HG03575 (cell line): ENCODE measurements at regions not wholly inside any gene's neighbourhood (a gene's known extent, or its start where the extent isn't known, plus 50 kb on each side); places are given as distances from the start of the nearest gene placed in this dataset.
"Not testable (repeated sequence)": the region's sequence is repeated elsewhere in the genome, so short reads cannot be mapped to it uniquely, and the experiment has no call there.

Experiments used
- ATAC-seq: cut with Tn5 transposase; IDR thresholded peaks from one replicate; pipeline ENCODE4 v1.9.1; 2021; ENCODE audit not compliant: unreplicated experiment, insufficient number of reproducible peaks, low FRiP score; ENCODE audit errors: extremely low read depth

DNA sequence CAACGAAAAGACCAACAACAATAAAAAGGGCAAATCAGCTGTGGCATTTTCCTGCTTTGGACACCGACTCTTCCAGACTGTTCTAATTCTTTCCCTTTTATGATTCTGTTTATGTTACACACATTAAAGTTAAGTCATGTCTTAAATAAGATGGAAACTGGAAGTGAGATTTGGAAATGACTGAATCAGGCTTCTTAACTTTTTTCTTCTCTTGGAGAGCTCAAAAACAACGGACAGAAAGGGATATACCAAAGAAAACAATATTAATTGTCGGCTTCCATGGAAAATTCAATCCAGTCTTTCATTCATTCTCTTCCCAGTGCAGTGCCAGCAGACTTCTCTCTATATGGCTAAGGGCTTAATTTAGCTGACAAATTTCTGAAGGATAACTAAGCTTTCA is 214.9 kb upstream of the DDHD1 start:
- no peak for ATAC-seq

- ATAC-seq, result no peak
Measured at GRCh38 chr14:53367644-53368026, 214.5 kb upstream of the DDHD1 start.

DNA sequence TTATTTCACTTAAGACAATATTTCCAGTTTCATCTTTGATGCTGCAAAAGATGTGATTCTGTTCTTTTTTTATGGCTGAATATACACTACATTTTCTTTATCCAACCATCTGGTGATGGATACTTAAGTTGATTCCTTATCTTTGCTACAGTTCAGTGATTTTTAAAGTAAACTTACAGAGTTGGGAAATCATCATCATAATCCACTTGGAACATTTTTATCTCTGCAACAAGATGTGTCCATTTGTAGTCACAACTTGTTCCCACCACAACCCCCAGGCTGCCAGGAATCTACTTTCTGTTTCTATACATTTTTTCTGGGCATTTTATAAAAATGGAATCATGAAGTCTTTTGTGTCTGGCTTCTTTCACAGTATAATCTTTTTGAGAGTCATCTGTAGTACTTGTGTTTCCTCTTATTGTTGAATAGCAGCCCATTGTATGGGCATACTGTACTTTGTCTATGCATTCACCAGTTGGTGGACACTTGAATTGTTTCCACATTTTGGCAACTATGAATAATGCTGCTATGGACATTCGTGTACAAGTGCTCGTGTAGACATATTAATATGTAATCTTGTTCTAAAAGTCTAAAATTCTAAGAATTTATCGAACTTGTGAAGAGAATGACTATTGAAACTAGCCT is 212.5 kb upstream of the DDHD1 start:
- ATAC-seq, result no peak

GRCh38 chr14:53362916-53363315 is 209.8 kb upstream of the DDHD1 start:
- ATAC-seq, result not testable (repeated sequence)

DNA sequence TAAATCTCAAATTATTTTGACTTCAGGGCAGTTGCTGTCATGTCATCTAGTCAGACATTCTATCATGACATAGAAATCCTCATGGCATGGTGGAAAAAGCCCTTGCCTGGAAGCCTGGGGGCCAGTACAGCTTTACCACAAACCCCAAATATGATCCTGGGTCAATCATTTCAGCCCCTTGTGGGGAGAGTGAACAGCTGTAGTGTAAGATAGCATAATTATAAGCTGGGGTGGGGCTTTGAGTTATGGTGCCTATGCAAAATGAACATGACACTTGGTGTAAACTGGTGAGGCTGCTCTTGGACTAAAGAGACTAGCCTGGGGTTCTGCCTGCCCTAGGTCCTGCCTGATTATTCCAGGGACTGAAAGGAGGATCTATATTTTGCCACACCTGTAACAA is 207.7 kb upstream of the DDHD1 start:
- no peak for ATAC-seq

- no peak for ATAC-seq
Measured at GRCh38 chr14:53358166-53358565, 205.0 kb upstream of the DDHD1 start.

DNA sequence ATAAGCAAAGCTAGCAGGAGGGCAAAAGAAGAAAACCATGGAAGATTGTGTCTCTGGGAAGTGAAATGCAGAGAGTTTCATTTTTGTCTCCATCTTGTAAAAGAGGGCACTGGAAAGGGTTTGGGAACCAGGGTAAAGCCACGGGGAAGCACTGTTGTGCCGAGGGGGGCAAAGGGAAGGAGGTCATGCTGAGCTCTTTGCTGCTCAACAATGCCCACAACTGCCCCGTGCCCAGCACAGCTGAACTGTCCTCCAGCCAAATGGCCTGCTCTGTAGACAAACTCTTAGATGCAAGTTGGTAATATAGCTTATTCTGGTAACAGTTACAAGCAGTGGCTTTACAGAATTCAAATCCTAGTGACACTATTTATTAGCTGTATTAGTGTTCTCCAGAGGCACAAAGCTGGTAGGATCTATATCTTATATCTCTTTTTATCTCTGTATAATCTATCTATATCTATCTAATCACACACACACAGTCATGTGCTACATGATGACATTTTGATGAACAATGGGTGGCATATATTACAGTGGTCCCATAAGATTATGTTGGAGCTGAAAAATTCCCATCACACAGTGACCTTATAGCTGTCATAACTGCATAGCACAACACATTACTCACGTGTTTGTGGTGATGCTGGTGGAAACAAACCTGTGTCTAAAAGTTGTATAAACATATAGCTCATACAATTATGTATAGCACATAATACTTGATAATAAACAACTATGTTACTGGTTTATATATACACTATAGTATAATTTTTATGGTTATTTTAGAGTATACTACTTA is 203.4 kb upstream of the DDHD1 start:
- ATAC-seq, result no peak

- no peak for ATAC-seq
Measured at GRCh38 chr14:53355581-53356112, 202.5 kb upstream of the DDHD1 start.

GRCh38 chr14:53354336-53354735 is 201.2 kb upstream of the DDHD1 start:
- no peak for ATAC-seq

DNA sequence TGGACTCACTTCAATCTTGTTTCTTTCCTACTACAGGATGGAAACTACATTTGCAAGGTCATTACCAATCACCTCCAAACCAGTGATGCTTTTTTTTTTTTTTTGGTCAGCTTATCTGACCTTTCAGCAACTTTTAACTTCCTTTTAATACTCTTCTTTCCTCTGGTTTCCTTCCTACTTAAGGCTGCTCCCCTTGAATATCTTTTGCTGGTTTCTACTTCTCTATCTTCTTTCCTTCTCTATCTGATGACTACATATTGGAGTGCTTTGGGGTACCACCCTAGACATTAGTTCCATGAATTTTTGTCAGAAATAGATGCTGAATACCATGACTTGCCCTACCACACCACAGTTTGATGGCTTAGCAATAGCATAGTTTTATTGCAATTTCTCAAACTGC is 197.7 kb upstream of the DDHD1 start:
- no peak for ATAC-seq

- no peak for ATAC-seq
Measured at GRCh38 chr14:53350429-53350828, 197.3 kb upstream of the DDHD1 start.

- ATAC-seq, result no peak
Measured at GRCh38 chr14:53346988-53347387, 193.9 kb upstream of the DDHD1 start.

- no peak for ATAC-seq
Measured at GRCh38 chr14:53341324-53341723, 188.2 kb upstream of the DDHD1 start.

DNA sequence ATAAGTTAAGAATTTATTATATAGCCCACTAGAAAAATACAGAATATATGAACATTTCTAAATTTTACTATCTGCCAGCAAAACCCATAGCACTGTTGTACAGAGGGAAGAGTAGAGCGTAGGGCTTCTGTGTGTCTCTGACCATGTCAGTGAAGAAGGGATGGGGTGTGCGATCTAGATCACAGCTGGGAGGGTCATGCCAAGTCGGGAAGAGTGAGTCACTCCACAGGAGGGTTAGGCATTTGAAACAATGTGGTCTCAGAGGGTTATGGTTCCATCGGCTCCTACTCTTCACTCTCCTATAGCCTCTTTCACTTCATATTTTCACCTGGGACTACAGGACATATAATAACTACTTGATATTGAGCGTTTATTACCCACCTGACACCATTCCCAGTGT is 185.1 kb upstream of the DDHD1 start:
- no peak for ATAC-seq

GRCh38 chr14:53336729-53337128 is 183.6 kb upstream of the DDHD1 start:
- ATAC-seq, result no peak

DNA sequence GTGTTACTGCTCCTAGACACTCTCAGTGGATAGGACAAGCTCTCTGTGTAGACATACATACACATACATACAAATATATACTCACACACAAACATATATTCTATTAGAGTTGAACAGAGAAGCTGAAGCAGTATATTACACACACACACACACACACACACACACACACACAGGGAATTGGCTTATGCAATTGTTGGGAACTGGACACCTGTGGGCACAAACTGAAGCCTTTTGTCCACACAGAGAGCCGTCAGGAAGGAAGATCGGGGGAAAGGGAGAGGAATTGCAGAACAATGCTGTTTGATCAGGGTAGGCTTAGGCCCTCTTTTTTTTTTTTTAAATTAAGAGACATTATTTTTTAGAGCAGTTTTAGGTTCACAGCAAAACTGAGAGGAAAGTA is 180.7 kb upstream of the DDHD1 start:
- no peak for ATAC-seq

- no peak for ATAC-seq
Measured at GRCh38 chr14:53331921-53332320, 178.8 kb upstream of the DDHD1 start.

DNA sequence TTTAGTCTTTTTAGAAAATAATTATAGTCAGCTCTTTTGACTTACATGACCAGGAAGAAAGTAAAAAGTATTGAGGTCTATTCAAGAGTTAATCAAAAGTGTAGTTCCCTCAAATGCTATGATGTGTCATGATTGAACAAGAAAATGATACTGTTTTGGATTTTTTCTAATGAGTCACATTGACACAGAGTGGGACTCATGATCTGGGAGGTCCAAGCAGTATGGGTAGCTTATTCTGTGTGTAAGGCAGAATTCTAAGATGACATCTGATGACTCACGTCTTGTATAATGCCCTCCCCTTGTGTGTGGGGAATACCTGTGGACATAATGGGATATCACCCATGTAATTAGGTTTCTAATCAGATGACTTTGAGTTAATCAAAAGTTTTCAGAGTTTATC is 178.1 kb upstream of the DDHD1 start:
- no peak for ATAC-seq

GRCh38 chr14:53330441-53330840 is 177.3 kb upstream of the DDHD1 start:
- no peak for ATAC-seq

GRCh38 chr14:53328841-53329240 is 175.7 kb upstream of the DDHD1 start:
- ATAC-seq, result no peak
